CD4-positive, alpha-beta T cell (primary cell): ENCODE measurements at regions not wholly inside any gene's neighbourhood (a gene's known extent, or its start where the extent isn't known, plus 50 kb on each side); places are given as distances from the start of the nearest gene placed in this dataset.

Experiments
- ATAC-seq: fragments of 200-7000 bp; cut with Tn5 transposase; one replicate; pipeline ENCODE4 v1.10.0; 2022; ENCODE audit warnings: mild to moderate bottlenecking; ENCODE audit not compliant: poor library complexity
- CTCF ChIA-PET: fragments of 350-600 bp; sonication (Branson Sonifier 250); formaldehyde crosslinking; loops from one replicate; lab custom pipeline; 2021; ENCODE audit warnings: antibody characterized with exemption, inconsistent platforms; lab: Charles Lee
- POLR2A ChIA-PET: fragments of 350-600 bp; sonication (Branson Sonifier 250); formaldehyde crosslinking; loops from one replicate; lab custom pipeline; 2021; ENCODE audit warnings: antibody characterized with exemption, inconsistent platforms; lab: Charles Lee
- DNase-seq, 14 experiments: peaks; one replicate each; pipeline ENCODE4 v3.0.0-alpha.2; 2013 to 2020; ENCODE audit warnings: mixed read lengths in 2 of 14
- H3K27ac ChIP-seq, 2 donors: one replicate each; pipeline versions ENCODE4 v1.5.1 to v1.7.0; 2013; ENCODE audit warnings: low read length in 2 of 2, low read depth in 1 of 2, mild to moderate bottlenecking in 1 of 2
- H3K27me3 ChIP-seq, 2 experiments: 1 replicate in 1 of 2; 2 replicates in 1 of 2; pipeline versions ENCODE4 v1.6.1 to v1.7.0; 2013; ENCODE audit warnings: low read length in 2 of 2, control low read depth in 1 of 2, mild to moderate bottlenecking in 1 of 2, moderate library complexity in 1 of 2; ENCODE audit not compliant: insufficient read depth in 2 of 2, control insufficient read depth in 1 of 2
- H3K36me3 ChIP-seq: one replicate; pipeline ENCODE4 v1.6.1; 2013; ENCODE audit warnings: low read length, control low read depth; ENCODE audit not compliant: insufficient read depth
- H3K4me1 ChIP-seq: one replicate; pipeline ENCODE4 v1.6.1; 2013; ENCODE audit warnings: low read length, control low read depth; ENCODE audit not compliant: insufficient read depth
- H3K4me3 ChIP-seq: one replicate; pipeline ENCODE4 v1.5.1; 2013; ENCODE audit warnings: mild to moderate bottlenecking, low read length, moderate library complexity
- H3K9me3 ChIP-seq, 2 experiments: 1 replicate in 1 of 2; 2 replicates in 1 of 2; pipeline versions ENCODE4 v1.6.1 to v1.7.0; 2013; ENCODE audit warnings: low read length in 2 of 2, mild to moderate bottlenecking in 2 of 2, control low read depth in 1 of 2, moderate library complexity in 1 of 2; ENCODE audit not compliant: control insufficient read depth in 1 of 2, insufficient read depth in 1 of 2
- H3K27ac Mint-ChIP-seq: one replicate; pipeline ENCODE4 v1.8.0; 2020; ENCODE audit warnings: mixed read lengths
- H3K27me3 Mint-ChIP-seq: one replicate; pipeline ENCODE4 v1.8.0; 2021; ENCODE audit warnings: mixed read lengths
- H3K36me3 Mint-ChIP-seq: one replicate; pipeline ENCODE4 v1.8.0; 2021; ENCODE audit warnings: low read depth, mixed read lengths
- H3K4me1 Mint-ChIP-seq: one replicate; pipeline ENCODE4 v1.8.0; 2021; ENCODE audit warnings: low read depth, mixed read lengths
- H3K4me3 Mint-ChIP-seq: one replicate; pipeline ENCODE4 v1.8.0; 2020; ENCODE audit warnings: mild to moderate bottlenecking, mixed read lengths
- H3K9me3 Mint-ChIP-seq: one replicate; pipeline ENCODE4 v1.8.0; 2020; ENCODE audit warnings: mixed read lengths
- intact Hi-C, 2 experiments: fragments of 100-400 bp; cut with DNase I in 1 of 2; cut with micrococcal nuclease in 1 of 2; formaldehyde crosslinking; loops; one replicate each; pipeline versions ENCODE4 v1.15.1 to v1.9.0; 2023 to 2025; cut with DNase I, micrococcal nuclease
- TF ChIP-seq, protein P1 (sequence below): fragments of 200-600 bp; IDR thresholded peaks from one replicate; pipeline ENCODE4 v1.8.0; 2022; ENCODE audit warnings: antibody characterized with exemption, mild to moderate bottlenecking

DNA sequence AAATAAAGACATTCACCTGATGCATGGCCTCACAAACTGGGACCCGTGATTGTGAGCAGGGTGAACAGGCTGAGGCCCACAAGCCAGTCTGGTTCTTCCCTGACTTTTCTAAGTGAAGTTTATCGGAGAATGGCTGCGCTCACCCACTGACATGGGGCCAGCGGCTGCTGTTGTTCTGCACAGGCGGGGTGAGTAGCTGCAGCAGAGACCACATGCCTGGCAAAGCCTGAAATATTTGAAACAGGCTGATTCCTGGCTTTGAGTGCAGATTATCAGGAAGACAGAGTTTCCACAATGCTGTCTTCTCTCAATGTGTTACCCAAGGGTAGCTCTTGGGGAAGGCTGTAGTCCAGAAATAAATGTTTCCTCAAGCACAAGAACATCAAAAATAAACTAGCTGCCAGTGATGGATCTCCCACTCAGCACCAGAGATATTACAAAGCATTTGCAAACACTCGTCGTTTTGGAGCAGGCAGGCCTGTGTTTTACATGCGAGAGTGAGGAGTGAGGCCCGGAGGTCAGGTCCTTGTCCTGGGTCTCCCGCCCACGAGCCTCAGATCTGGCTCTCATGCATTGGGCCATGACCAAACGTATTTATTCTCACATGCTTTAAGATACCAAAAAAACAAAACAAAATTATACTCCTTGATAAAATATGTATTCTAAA lies 647.1 kb downstream of the GALR1 start:
- Mint-ChIP-seq H3K4me1 (no peaks in the 10 kb centered on the region), H3K9me3 (no peaks in the 10 kb centered on the region), H3K27ac (no peak overlapping the region), H3K4me3 (no peak overlapping the region), H3K36me3 (no peaks in the 10 kb centered on the region), H3K27me3 (peaks cover 39% of the 10 kb centered on the region)
- Histone ChIP-seq H3K9me3 (peaks cover 0 to 5% of the 10 kb centered on the region in 2 experiments), H3K27ac (no peak overlapping the region), H3K4me1 (peaks cover 9% of the 10 kb centered on the region), H3K27me3 (no peaks in the 10 kb centered on the region), H3K36me3 (no peaks in the 10 kb centered on the region), H3K4me3 (no peak overlapping the region)
- DNase-seq (no peak), ATAC-seq (no peak)
- ChIA-PET CTCF (no interaction called here), POLR2A (no interaction called here)
- intact Hi-C loops = loop anchor here (5.0 kb wide), 2 partner anchors 964 to 1351 kb away; no protein-coding TSS in a partner anchor
- TF ChIP-seq, protein P1, sequence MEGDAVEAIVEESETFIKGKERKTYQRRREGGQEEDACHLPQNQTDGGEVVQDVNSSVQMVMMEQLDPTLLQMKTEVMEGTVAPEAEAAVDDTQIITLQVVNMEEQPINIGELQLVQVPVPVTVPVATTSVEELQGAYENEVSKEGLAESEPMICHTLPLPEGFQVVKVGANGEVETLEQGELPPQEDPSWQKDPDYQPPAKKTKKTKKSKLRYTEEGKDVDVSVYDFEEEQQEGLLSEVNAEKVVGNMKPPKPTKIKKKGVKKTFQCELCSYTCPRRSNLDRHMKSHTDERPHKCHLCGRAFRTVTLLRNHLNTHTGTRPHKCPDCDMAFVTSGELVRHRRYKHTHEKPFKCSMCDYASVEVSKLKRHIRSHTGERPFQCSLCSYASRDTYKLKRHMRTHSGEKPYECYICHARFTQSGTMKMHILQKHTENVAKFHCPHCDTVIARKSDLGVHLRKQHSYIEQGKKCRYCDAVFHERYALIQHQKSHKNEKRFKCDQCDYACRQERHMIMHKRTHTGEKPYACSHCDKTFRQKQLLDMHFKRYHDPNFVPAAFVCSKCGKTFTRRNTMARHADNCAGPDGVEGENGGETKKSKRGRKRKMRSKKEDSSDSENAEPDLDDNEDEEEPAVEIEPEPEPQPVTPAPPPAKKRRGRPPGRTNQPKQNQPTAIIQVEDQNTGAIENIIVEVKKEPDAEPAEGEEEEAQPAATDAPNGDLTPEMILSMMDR = no peak

DNA sequence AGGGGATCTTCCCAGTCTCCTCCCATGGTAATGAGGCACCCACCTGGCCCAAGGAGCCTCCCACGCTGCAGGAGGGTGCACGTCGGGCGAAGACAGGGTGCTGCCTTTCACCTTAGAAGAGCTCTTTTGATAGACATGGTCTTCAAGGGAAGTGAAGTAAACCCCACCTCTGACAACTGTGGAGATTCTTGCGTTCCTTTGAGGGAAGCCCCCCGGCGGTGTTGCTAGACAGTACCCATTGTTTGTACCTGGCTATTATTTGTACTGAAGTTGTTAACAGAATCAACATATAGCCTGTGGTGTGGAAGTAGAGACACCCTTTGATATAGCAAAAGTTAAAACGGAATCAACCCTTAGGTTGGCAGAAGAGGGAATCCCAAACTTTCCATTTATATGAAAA lies 648.0 kb downstream of the GALR1 start:
- ChIA-PET POLR2A (no interaction called here), CTCF (no interaction called here)
- no peak overlapping the region for H3K4me3 Mint-ChIP-seq
- DNase-seq = no peak
- TF ChIP-seq, protein P1 = no peak
- Histone ChIP-seq H3K36me3 (no peaks in the 10 kb centered on the region), H3K27ac (no peak overlapping the region), H3K4me1 (peaks cover 9% of the 10 kb centered on the region), H3K27me3 (no peaks in the 10 kb centered on the region), H3K9me3 (peaks cover 0 to 5% of the 10 kb centered on the region in 2 experiments), H3K4me3 (no peak overlapping the region)
- no peaks in the 10 kb centered on the region for H3K4me1 Mint-ChIP-seq
- no peak overlapping the region for H3K27ac Mint-ChIP-seq
- no peaks in the 10 kb centered on the region for H3K36me3 Mint-ChIP-seq
- no peak for ATAC-seq
- no peaks in the 10 kb centered on the region for H3K9me3 Mint-ChIP-seq
- intact Hi-C loops = loop anchor here (5.0 kb wide), 2 partner anchors 965 to 1350 kb away; no protein-coding TSS in a partner anchor
- H3K27me3 Mint-ChIP-seq = peaks cover 34% of the 10 kb centered on the region

DNA sequence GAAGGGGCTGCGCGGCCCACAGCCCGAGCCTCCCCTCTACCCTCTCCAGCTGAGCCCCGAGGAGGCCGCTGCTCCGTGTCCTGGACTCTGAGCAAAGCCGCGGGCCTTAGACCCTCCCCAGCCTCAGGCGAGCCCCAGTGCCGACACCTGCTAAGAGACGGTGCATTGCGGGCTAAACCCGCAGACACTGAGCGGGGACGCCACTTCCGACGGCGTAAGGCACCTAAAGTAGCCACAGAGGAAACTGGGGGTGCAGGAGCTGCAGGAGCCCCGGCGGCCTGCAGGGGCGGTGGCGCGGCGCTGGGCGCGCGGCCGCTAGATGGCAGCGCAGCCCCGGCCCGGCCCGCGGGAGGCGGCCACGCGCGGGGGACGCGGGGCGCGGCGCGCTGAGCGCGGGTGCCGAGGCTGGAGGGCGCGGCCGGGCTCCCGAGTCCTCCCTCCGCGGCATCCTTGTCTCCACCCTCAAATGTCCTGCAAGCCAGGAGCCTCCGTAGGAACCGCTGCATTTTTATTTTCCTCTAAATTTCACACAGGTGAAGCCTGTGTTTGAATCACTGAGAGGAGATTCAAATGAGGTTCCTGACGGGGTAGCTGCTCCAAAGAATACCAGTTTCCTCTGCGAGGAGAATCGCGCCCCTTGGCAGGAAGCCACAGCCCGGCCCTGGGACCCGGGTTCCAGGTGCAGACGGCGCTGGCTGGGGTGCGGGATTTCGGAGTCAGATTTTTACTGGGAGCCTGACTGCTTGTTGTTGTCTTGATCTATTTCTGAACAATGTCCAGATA lies 650.5 kb downstream of the GALR1 start:
- Mint-ChIP-seq H3K4me3 (peak overlapping the region; percentile 60), H3K27ac (no peak overlapping the region), H3K4me1 (no peaks in the 10 kb centered on the region), H3K27me3 (peaks cover 20% of the 10 kb centered on the region), H3K9me3 (no peaks in the 10 kb centered on the region), H3K36me3 (no peaks in the 10 kb centered on the region)
- POLR2A ChIA-PET = no interaction called here
- Histone ChIP-seq H3K4me1 (peaks cover 9% of the 10 kb centered on the region), H3K36me3 (no peaks in the 10 kb centered on the region), H3K9me3 (peaks cover 0 to 5% of the 10 kb centered on the region in 2 experiments), H3K27ac (no peak overlapping the region), H3K27me3 (no peaks in the 10 kb centered on the region), H3K4me3 (peak overlapping the region; percentile 26)
- DNase-seq (peak; percentile 12 to 77 (median 40)), ATAC-seq (peak; percentile 97)
- TF ChIP-seq, protein P1 = peak; percentile 73
- intact Hi-C loops = loop anchor here (5.0 to 10.0 kb wide), 3 partner anchors 968 to 1347 kb away; no protein-coding TSS in a partner anchor
- CTCF ChIA-PET = interaction anchor here (0.6 kb wide), 2 partner anchors 37 to 1181 kb away, joined by 3 read pairs; no protein-coding TSS in a partner anchor
